ENCODE measurements at regions not wholly inside any gene's neighbourhood (a gene's known extent, or its start where the extent isn't known, plus 50 kb on each side); places are given as distances from the start of the nearest gene placed in this dataset.
A peak's percentile ranks its signal among the peaks of the same experiment; 100 is the strongest.
"Not testable (repeated sequence)": the region's sequence is repeated elsewhere in the genome, so short reads cannot be mapped to it uniquely, and the experiment has no call there.

DNA sequence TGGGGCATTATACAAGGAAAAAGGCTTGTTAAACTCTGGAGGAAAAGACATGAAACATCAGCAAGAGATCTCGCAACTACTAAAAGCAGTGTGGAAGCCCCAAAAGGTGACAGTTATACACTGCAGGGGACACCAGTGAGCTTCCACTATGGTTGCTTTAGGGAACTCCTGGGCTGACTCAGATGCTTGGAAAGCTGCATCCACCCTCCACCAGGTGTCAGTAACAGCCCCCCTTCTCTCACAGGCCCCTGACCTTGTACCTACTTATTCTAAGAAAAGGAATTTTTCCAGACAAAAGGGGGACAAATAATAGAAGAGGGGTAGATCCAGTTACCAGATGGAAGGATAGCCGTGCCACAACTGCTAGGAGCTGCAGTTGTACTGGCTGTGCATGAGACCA lies 154.4 kb upstream of the COX7C start:
- TF ChIP-seq, protein P1, sequence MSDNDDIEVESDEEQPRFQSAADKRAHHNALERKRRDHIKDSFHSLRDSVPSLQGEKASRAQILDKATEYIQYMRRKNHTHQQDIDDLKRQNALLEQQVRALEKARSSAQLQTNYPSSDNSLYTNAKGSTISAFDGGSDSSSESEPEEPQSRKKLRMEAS (IDR thresholded peaks at IDR 0.05; ENCODE audit: low read depth, low read length) = no peak
- TF ChIP-seq POLR2A (IDR thresholded peaks at IDR 0.05; ENCODE audit: extremely low read depth, insufficient read length) = no peak
- no peak for TF ChIP-seq MYC (IDR thresholded peaks at IDR 0.05; ENCODE audit: low read depth, low read length)
- TF ChIP-seq, protein P2, sequence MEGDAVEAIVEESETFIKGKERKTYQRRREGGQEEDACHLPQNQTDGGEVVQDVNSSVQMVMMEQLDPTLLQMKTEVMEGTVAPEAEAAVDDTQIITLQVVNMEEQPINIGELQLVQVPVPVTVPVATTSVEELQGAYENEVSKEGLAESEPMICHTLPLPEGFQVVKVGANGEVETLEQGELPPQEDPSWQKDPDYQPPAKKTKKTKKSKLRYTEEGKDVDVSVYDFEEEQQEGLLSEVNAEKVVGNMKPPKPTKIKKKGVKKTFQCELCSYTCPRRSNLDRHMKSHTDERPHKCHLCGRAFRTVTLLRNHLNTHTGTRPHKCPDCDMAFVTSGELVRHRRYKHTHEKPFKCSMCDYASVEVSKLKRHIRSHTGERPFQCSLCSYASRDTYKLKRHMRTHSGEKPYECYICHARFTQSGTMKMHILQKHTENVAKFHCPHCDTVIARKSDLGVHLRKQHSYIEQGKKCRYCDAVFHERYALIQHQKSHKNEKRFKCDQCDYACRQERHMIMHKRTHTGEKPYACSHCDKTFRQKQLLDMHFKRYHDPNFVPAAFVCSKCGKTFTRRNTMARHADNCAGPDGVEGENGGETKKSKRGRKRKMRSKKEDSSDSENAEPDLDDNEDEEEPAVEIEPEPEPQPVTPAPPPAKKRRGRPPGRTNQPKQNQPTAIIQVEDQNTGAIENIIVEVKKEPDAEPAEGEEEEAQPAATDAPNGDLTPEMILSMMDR (IDR thresholded peaks at IDR 0.05; ENCODE audit: low read depth, low read length) = no peak
- no peak overlapping the region for H3K4me3 ChIP-seq (ENCODE audit: low read depth, low read length)
- no peak for DNase-seq (ENCODE audit: low read depth)

DNA sequence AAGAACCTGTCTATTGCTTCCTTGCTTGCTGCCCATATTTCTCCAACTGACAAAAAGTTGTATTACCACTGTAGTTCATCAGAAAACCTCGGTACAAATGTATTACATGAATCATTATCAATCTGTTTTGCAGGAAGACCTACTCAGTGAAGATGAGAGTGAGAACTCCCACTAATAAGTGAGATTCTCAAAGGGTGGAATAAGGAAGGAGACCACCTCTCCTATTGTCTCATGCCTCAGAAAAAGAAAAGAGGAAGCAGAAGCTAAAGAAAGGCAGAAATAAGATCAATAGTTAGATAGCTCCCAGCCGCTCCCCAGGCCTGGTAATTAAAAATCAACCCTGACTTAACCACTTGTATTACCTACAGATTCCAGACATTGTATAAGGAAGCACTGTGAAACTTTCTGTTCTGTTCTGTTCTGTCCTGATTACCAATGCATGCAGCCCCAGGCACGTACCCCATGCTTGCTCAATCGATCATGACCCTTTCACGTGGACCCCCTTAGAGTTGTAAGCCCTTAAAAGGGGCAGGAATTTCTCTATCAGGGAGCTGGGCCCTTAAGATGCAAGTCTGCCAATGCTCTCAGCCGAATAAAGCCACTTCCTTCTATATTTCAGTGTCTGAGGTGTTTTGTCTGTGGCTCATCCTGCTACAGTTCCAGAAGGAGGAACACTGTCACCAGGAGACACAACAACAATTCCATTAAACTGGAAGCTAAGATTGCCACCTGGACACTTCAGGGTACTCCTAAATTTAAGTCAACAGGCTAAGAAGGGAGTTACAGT lies 152.5 kb upstream of the COX7C start:
- no peak overlapping the region for H3K4me3 ChIP-seq (ENCODE audit: low read depth, low read length)
- no peak for DNase-seq (ENCODE audit: low read depth)
- TF ChIP-seq MYC (IDR thresholded peaks at IDR 0.05; ENCODE audit: low read depth, low read length) (no peak), POLR2A (IDR thresholded peaks at IDR 0.05; ENCODE audit: extremely low read depth, insufficient read length) (no peak)
- TF ChIP-seq, protein P2 (IDR thresholded peaks at IDR 0.05; ENCODE audit: low read depth, low read length) = no peak
- TF ChIP-seq, protein P1 (IDR thresholded peaks at IDR 0.05; ENCODE audit: low read depth, low read length) = no peak

DNA sequence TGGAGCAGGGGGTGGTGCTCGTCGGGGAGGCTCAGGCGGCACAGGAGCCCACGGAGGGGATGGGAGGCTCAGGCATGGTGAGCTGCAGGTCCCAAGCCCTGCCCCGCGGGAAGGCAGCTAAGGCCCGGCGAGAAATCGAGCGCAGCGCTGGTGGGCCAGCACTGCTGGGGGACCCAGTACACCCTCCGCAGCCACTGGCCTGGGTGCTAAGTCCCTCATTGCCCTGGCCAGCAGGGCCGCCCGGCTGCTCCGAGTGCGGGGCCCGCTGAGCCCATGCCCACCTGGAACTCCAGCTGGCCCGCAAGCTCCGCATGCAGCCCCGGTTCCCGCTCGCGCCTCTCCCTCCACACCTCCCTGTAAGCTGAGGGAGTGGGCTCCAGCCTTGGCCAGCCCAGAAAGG lies 151.0 kb upstream of the COX7C start:
- not testable (repeated sequence) for DNase-seq (ENCODE audit: low read depth); H3K4me3 ChIP-seq (ENCODE audit: low read depth, low read length)

DNA sequence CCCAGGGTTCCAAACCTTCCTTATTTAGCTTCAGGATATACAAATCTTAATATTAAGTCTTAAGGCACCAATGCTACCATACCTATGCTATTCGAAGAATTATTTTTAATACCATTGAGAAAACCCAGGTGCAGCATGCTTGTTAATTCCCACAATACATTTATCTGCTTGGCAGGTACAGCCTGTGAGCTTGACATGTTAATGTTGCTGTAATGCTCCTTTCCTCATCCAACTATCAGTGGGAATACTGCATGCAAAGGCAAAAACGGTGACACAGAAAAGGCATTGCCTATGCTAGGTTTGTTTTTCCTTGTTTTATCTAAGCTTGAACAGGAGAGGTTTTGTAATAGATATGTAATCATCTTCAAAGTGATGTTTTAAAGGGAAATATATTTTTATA lies 135.7 kb upstream of the COX7C start:
- H3K4me3 ChIP-seq (ENCODE audit: low read depth, low read length) = no peak overlapping the region
- TF ChIP-seq, protein P2 (IDR thresholded peaks at IDR 0.05; ENCODE audit: low read depth, low read length) = no peak
- TF ChIP-seq, protein P1 (IDR thresholded peaks at IDR 0.05; ENCODE audit: low read depth, low read length) = no peak
- TF ChIP-seq MYC (IDR thresholded peaks at IDR 0.05; ENCODE audit: low read depth, low read length) (no peak), POLR2A (IDR thresholded peaks at IDR 0.05; ENCODE audit: extremely low read depth, insufficient read length) (no peak)
- no peak for DNase-seq (ENCODE audit: low read depth)

DNA sequence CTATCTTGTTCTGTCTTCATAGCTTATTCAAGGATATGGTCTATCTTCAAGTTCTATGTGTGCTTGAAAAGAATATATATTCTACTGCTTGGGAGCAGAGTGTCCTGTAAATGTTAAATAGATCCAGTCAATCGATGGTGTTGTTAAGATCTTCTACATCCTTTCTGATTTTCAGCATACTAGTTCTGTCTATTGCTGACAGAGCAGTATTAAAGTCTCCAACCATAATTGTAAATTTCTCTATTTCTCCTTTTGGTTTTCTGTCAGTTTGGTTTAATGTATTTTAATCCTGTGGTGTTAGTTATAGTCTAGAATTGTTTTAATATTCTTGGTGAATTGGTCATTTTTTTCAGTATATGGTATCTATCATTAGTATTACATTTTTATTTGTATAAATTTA lies 124.0 kb upstream of the COX7C start:
- no peak overlapping the region for H3K4me3 ChIP-seq (ENCODE audit: low read depth, low read length)
- TF ChIP-seq POLR2A (IDR thresholded peaks at IDR 0.05; ENCODE audit: extremely low read depth, insufficient read length) = no peak
- TF ChIP-seq, protein P2 (IDR thresholded peaks at IDR 0.05; ENCODE audit: low read depth, low read length) = no peak
- TF ChIP-seq MYC (IDR thresholded peaks at IDR 0.05; ENCODE audit: low read depth, low read length) = no peak
- TF ChIP-seq, protein P1 (IDR thresholded peaks at IDR 0.05; ENCODE audit: low read depth, low read length) = no peak
- DNase-seq (ENCODE audit: low read depth) = no peak

DNA sequence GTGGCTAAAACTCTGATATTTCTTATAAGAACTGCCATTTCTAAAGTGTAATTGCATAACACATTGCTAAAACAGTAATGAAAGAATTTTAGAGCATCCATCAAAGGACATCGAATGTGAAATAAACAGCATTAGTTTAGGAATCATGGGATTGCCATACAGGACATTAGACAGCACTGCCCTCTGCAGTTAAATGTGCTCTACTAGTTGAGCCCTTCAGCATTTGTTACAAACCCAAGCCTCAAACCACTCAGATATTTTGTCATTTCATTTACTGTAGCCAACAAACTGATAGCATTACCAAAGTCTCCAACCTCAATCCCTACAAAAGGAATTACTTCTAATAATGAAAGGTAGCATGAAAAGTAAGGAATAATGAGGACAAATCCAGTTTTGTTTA lies 116.8 kb upstream of the COX7C start:
- peak; percentile 1 for DNase-seq (ENCODE audit: low read depth)
- no peak overlapping the region for H3K4me3 ChIP-seq (ENCODE audit: low read depth, low read length)
- TF ChIP-seq MYC (IDR thresholded peaks at IDR 0.05; ENCODE audit: low read depth, low read length) = no peak
- no peak for TF ChIP-seq POLR2A (IDR thresholded peaks at IDR 0.05; ENCODE audit: extremely low read depth, insufficient read length)
- TF ChIP-seq, protein P1 (IDR thresholded peaks at IDR 0.05; ENCODE audit: low read depth, low read length) = no peak
- TF ChIP-seq, protein P2 (IDR thresholded peaks at IDR 0.05; ENCODE audit: low read depth, low read length) = no peak

Measured in NB4 (cell line).